H9 (cell line): ENCODE measurements at regions not wholly inside any gene's neighbourhood (a gene's known extent, or its start where the extent isn't known, plus 50 kb on each side); places are given as distances from the start of the nearest gene placed in this dataset.

Experiments used
- DNase-seq: peaks from one replicate; pipeline ENCODE4 v3.0.0-alpha.2; 2017
- H2AFZ ChIP-seq: one replicate; pipeline ENCODE4 v1.6.1; 2013; ENCODE audit warnings: mild to moderate bottlenecking, low read length, control low read depth, moderate library complexity
- H2AK5ac ChIP-seq: 2 replicates; pipeline ENCODE4 v1.6.1; 2013; ENCODE audit warnings: low read length, control low read depth, mixed read lengths; ENCODE audit not compliant: insufficient read length
- H2BK120ac ChIP-seq: one replicate; pipeline ENCODE4 v1.6.1; 2013; ENCODE audit warnings: low read depth, mild to moderate bottlenecking, low read length, control low read depth, inconsistent platforms; ENCODE audit not compliant: poor library complexity, severe bottlenecking
- H2BK12ac ChIP-seq: 2 replicates; pipeline ENCODE4 v1.6.1; 2013; ENCODE audit warnings: low read length, control low read depth, mixed read lengths, low read depth; ENCODE audit not compliant: insufficient read length
- H2BK15ac ChIP-seq: 2 replicates; pipeline ENCODE4 v1.6.1; 2013; ENCODE audit warnings: low read depth, low read length, control low read depth
- H2BK20ac ChIP-seq: one replicate; pipeline ENCODE4 v1.6.1; 2013; ENCODE audit warnings: low read depth, mild to moderate bottlenecking, low read length, control low read depth, inconsistent platforms; ENCODE audit not compliant: poor library complexity, severe bottlenecking
- H2BK5ac ChIP-seq: 2 replicates; pipeline ENCODE4 v1.6.1; 2013; ENCODE audit warnings: low read length, control low read depth, mixed read lengths; ENCODE audit not compliant: insufficient read length
- H3K14ac ChIP-seq: 2 replicates; pipeline ENCODE4 v1.6.1; 2013; ENCODE audit warnings: low read length, control low read depth; ENCODE audit not compliant: insufficient read depth
- H3K18ac ChIP-seq: 2 replicates; pipeline ENCODE4 v1.6.1; 2013; ENCODE audit warnings: low read depth, mild to moderate bottlenecking, mixed read lengths, low read length, control low read depth; ENCODE audit not compliant: insufficient read length
- H3K23ac ChIP-seq: 2 replicates; pipeline ENCODE4 v1.6.1; 2013; ENCODE audit warnings: low read length, control low read depth, mixed read lengths, low read depth; ENCODE audit not compliant: insufficient read length
- H3K23me2 ChIP-seq: 2 replicates; pipeline ENCODE4 v1.6.1; 2013; ENCODE audit warnings: low read depth, mild to moderate bottlenecking, mixed read lengths, low read length, control low read depth; ENCODE audit not compliant: insufficient read length, poor library complexity, severe bottlenecking
- H3K27ac ChIP-seq: 2 replicates; pipeline ENCODE4 v1.5.1; 2013; ENCODE audit warnings: low read length, control low read depth, mixed read lengths, low read depth; ENCODE audit not compliant: insufficient read length
- H3K27me3 ChIP-seq: 2 replicates; pipeline ENCODE4 v1.6.1; 2013; ENCODE audit warnings: low read length, control low read depth, inconsistent platforms; ENCODE audit not compliant: insufficient read depth
- H3K4ac ChIP-seq: 2 replicates; pipeline ENCODE4 v1.6.1; 2013; ENCODE audit warnings: low read depth, mild to moderate bottlenecking, control low read depth, inconsistent platforms, low read length, moderate library complexity
- H3K4me1 ChIP-seq: 2 replicates; pipeline ENCODE4 v1.6.1; 2013; ENCODE audit warnings: low read length, control low read depth, inconsistent platforms; ENCODE audit not compliant: insufficient read depth
- H3K4me2 ChIP-seq: 2 replicates; pipeline ENCODE4 v1.6.1; 2013; ENCODE audit warnings: low read length, control low read depth, mixed read lengths; ENCODE audit not compliant: insufficient read length, insufficient read depth
- H3K56ac ChIP-seq: 2 replicates; pipeline ENCODE4 v1.6.1; 2013; ENCODE audit warnings: low read depth, mild to moderate bottlenecking, mixed read lengths, low read length, control low read depth; ENCODE audit not compliant: insufficient read length
- H3K79me1 ChIP-seq: 2 replicates; pipeline ENCODE4 v1.6.1; 2013; ENCODE audit warnings: low read depth, mild to moderate bottlenecking, moderate library complexity, low read length, control low read depth, inconsistent platforms; ENCODE audit not compliant: insufficient read depth, poor library complexity, severe bottlenecking
- H3K79me2 ChIP-seq: 2 replicates; pipeline ENCODE4 v1.6.1; 2013; ENCODE audit warnings: low read length, control low read depth, inconsistent platforms; ENCODE audit not compliant: insufficient read depth
- H3K9ac ChIP-seq: 2 replicates; pipeline ENCODE4 v1.6.1; 2013; ENCODE audit warnings: low read length, control low read depth, mixed read lengths; ENCODE audit not compliant: insufficient read length; ENCODE audit errors: extremely low read depth
- H3K9me3 ChIP-seq: one replicate; pipeline ENCODE4 v1.6.1; 2013; ENCODE audit warnings: low read depth, low read length, inconsistent platforms; ENCODE audit not compliant: control insufficient read depth
- H3T11ph ChIP-seq: one replicate; pipeline ENCODE4 v1.6.1; 2013; ENCODE audit warnings: mild to moderate bottlenecking, low read length, control low read depth, inconsistent platforms
- H4K20me1 ChIP-seq: one replicate; pipeline ENCODE4 v1.6.1; 2013; ENCODE audit not compliant: control insufficient read depth, insufficient read length, insufficient read depth
- H4K5ac ChIP-seq: 2 replicates; pipeline ENCODE4 v1.6.1; 2013; ENCODE audit warnings: low read depth, mild to moderate bottlenecking, mixed read lengths, low read length, control low read depth; ENCODE audit not compliant: insufficient read length
- H4K8ac ChIP-seq: replicated peaks from 2 replicates; pipeline ENCODE4 v1.6.1; 2013; ENCODE audit warnings: low read length, control low read depth, mixed read lengths, low read depth; ENCODE audit not compliant: insufficient read length
- H4K91ac ChIP-seq: 2 replicates; pipeline ENCODE4 v1.6.1; 2013; ENCODE audit warnings: low read depth, mild to moderate bottlenecking, moderate library complexity, mixed read lengths, low read length, control low read depth; ENCODE audit not compliant: insufficient read length
- H3K27ac Mint-ChIP-seq, 3 experiments: 2 replicates in 2 of 3; 3 replicates in 1 of 3; pipeline ENCODE4 v1.8.0; 2020 to 2021; ENCODE audit warnings: mixed read lengths in 3 of 3, mild to moderate bottlenecking in 1 of 3, moderate library complexity in 1 of 3
- H3K27me3 Mint-ChIP-seq: 2 replicates; pipeline ENCODE4 v1.8.0; 2021; ENCODE audit warnings: low read depth, mild to moderate bottlenecking, moderate library complexity, mixed read lengths
- H3K36me3 Mint-ChIP-seq, 3 experiments: 2 replicates in 2 of 3; 3 replicates in 1 of 3; pipeline ENCODE4 v1.8.0; 2020 to 2021; ENCODE audit warnings: low read depth in 3 of 3, mixed read lengths in 3 of 3; ENCODE audit not compliant: insufficient read depth in 1 of 3
- H3K4me1 Mint-ChIP-seq, 2 experiments: 2 replicates each; pipeline ENCODE4 v1.8.0; 2020; ENCODE audit warnings: mixed read lengths in 2 of 2
- H3K4me3 Mint-ChIP-seq, 2 experiments: 2 replicates in 1 of 2; 3 replicates in 1 of 2; pipeline ENCODE4 v1.8.0; 2020 to 2021; ENCODE audit warnings: mild to moderate bottlenecking in 2 of 2, mixed read lengths in 2 of 2, moderate library complexity in 1 of 2
- H3K9me3 Mint-ChIP-seq, 2 experiments: 2 replicates in 1 of 2; 3 replicates in 1 of 2; pipeline ENCODE4 v1.8.0; 2020; ENCODE audit warnings: mild to moderate bottlenecking in 2 of 2, mixed read lengths in 2 of 2, moderate library complexity in 1 of 2
- WGBS: extraction: QIAGEN DNeasy Blood & Tissue Kit; methylation state at CpG from one replicate; pipeline ENCODE4 v1.1.7; 2013; ENCODE audit warnings: missing lambda C conversion rate, low lambda C conversion rate, mixed read lengths; ENCODE audit not compliant: insufficient read length; ENCODE audit errors: extremely low coverage; 5-methylcytosine and 5-hydroxymethylcytosine counted together
- TF ChIP-seq, protein P1 (sequence below): fragments of 200-600 bp; sonication (generic); conservative IDR thresholded peaks from 3 replicates; pipeline ENCODE4 v1.8.0; 2021; ENCODE audit warnings: antibody characterized with exemption, mild to moderate bottlenecking

DNA sequence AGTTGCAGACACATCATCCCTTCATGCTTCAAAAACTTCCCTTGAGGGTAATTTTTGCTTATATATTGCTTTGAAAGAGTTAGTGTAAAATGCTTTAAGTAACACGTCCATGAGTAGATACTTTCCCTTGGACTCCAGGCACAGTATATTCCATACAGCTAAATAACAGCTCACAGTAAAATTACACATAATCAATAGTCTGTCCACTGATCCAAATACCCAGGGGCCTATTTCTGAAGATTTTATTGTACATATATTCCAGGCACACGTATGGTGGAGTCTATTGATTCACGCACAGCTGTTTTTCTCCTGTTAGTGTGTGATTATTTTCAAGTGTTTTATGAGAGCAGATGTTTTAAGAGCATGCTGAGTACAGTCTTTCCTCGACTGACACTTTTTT, 223.7 kb upstream of the GRAMD2B start:
- Mint-ChIP-seq H3K27ac (no peak overlapping the region), H3K27me3 (no peaks in the 10 kb centered on the region), H3K9me3 (no peaks in the 10 kb centered on the region), H3K36me3 (no peaks in the 10 kb centered on the region), H3K4me3 (no peak overlapping the region), H3K4me1 (peaks cover 14% of the 10 kb centered on the region in 2 experiments)
- Histone ChIP-seq H2BK15ac (no peak overlapping the region), H3T11ph (no peak overlapping the region), H2BK120ac (no peak overlapping the region), H3K14ac (no peak overlapping the region), H3K56ac (no peak overlapping the region), H3K27ac (no peak overlapping the region), H2AK5ac (no peak overlapping the region), H3K79me2 (no peaks in the 10 kb centered on the region), H3K4me2 (no peak overlapping the region), H3K18ac (no peak overlapping the region), H3K9ac (no peak overlapping the region), H3K27me3 (no peaks in the 10 kb centered on the region), H2AFZ (no peak overlapping the region), H4K5ac (no peak overlapping the region), H3K79me1 (no peaks in the 10 kb centered on the region), H2BK12ac (no peak overlapping the region), H3K9me3 (no peaks in the 10 kb centered on the region), H3K4ac (no peak overlapping the region), H3K23me2 (no peaks in the 10 kb centered on the region), H2BK5ac (no peak overlapping the region), H4K8ac (no peak overlapping the region), H4K91ac (no peak overlapping the region), H4K20me1 (no peaks in the 10 kb centered on the region), H3K23ac (no peak overlapping the region), H2BK20ac (no peak overlapping the region), H3K4me1 (no peaks in the 10 kb centered on the region)
- no peak for DNase-seq
- WGBS, result no CpG with 5 or more reads among the region's 4 CpGs
- TF ChIP-seq, protein P1, sequence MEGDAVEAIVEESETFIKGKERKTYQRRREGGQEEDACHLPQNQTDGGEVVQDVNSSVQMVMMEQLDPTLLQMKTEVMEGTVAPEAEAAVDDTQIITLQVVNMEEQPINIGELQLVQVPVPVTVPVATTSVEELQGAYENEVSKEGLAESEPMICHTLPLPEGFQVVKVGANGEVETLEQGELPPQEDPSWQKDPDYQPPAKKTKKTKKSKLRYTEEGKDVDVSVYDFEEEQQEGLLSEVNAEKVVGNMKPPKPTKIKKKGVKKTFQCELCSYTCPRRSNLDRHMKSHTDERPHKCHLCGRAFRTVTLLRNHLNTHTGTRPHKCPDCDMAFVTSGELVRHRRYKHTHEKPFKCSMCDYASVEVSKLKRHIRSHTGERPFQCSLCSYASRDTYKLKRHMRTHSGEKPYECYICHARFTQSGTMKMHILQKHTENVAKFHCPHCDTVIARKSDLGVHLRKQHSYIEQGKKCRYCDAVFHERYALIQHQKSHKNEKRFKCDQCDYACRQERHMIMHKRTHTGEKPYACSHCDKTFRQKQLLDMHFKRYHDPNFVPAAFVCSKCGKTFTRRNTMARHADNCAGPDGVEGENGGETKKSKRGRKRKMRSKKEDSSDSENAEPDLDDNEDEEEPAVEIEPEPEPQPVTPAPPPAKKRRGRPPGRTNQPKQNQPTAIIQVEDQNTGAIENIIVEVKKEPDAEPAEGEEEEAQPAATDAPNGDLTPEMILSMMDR, result no peak
